SK-N-SH treated with all-trans-retinoic acid at 6 μM for 48 hours (cell line): ENCODE measurements at regions not wholly inside any gene's neighbourhood (a gene's known extent, or its start where the extent isn't known, plus 50 kb on each side); places are given as distances from the start of the nearest gene placed in this dataset.

Experiments used
- BACH2 ChIP-seq: fragments of 250-450 bp; sonication (Bioruptor Pico); IDR thresholded peaks from 2 replicates; pipeline ENCODE4 v1.9.0; 2021; ENCODE audit warnings: mild to moderate bottlenecking, borderline replicate concordance
- CSDC2 ChIP-seq: fragments of 250-450 bp; sonication (Bioruptor Pico); IDR thresholded peaks from 2 replicates; pipeline ENCODE4 v1.5.0; 2020; ENCODE audit warnings: mild to moderate bottlenecking, moderate library complexity
- ESRRG ChIP-seq: fragments of 250-450 bp; sonication (Bioruptor Pico); IDR thresholded peaks from 2 replicates; pipeline ENCODE4 v1.6.1; 2021; ENCODE audit warnings: mild to moderate bottlenecking
- PPARA ChIP-seq: fragments of 250-450 bp; sonication (Bioruptor Pico); IDR thresholded peaks from 2 replicates; pipeline ENCODE4 v1.5.0; 2020; ENCODE audit warnings: mild to moderate bottlenecking, borderline replicate concordance
- RARB ChIP-seq: fragments of 250-450 bp; sonication (Bioruptor Pico); IDR thresholded peaks from 2 replicates; pipeline ENCODE4 v1.8.0; 2021; ENCODE audit warnings: mild to moderate bottlenecking, moderate library complexity
- TCF4 ChIP-seq: fragments of 250-450 bp; sonication (Bioruptor Pico); IDR thresholded peaks from 2 replicates; pipeline ENCODE4 v1.8.0; 2021; ENCODE audit warnings: mild to moderate bottlenecking, moderate library complexity, borderline replicate concordance
- ZFP3 ChIP-seq: fragments of 250-450 bp; sonication (Bioruptor Pico); IDR thresholded peaks from 2 replicates; pipeline ENCODE4 v1.5.0; 2020; ENCODE audit warnings: mild to moderate bottlenecking, moderate library complexity
- ZFP30 ChIP-seq: fragments of 450-650 bp; formaldehyde crosslinking; IDR thresholded peaks from 2 replicates; pipeline ENCODE4 v1.5.0; 2022; ENCODE audit warnings: mild to moderate bottlenecking, moderate library complexity
- ZNF565 ChIP-seq: fragments of 450-650 bp; formaldehyde crosslinking; conservative IDR thresholded peaks from 2 replicates; pipeline ENCODE4 v1.5.0; 2020; ENCODE audit warnings: low read depth, mild to moderate bottlenecking, moderate library complexity
- ZNF8 ChIP-seq: fragments of 450-650 bp; formaldehyde crosslinking; IDR thresholded peaks from 2 replicates; pipeline ENCODE4 v1.5.0; 2020; ENCODE audit warnings: mild to moderate bottlenecking, moderate library complexity
- TF ChIP-seq, protein P1 (sequence below): fragments of 250-450 bp; sonication (Bioruptor Pico); IDR thresholded peaks from 2 replicates; pipeline ENCODE4 v1.8.0; 2020; ENCODE audit warnings: mild to moderate bottlenecking, moderate library complexity, borderline replicate concordance
- TF ChIP-seq, protein P2 (sequence below): fragments of 250-450 bp; sonication (Bioruptor Pico); IDR thresholded peaks from 2 replicates; pipeline ENCODE4 v1.5.0; 2020; ENCODE audit warnings: mild to moderate bottlenecking, moderate library complexity

DNA sequence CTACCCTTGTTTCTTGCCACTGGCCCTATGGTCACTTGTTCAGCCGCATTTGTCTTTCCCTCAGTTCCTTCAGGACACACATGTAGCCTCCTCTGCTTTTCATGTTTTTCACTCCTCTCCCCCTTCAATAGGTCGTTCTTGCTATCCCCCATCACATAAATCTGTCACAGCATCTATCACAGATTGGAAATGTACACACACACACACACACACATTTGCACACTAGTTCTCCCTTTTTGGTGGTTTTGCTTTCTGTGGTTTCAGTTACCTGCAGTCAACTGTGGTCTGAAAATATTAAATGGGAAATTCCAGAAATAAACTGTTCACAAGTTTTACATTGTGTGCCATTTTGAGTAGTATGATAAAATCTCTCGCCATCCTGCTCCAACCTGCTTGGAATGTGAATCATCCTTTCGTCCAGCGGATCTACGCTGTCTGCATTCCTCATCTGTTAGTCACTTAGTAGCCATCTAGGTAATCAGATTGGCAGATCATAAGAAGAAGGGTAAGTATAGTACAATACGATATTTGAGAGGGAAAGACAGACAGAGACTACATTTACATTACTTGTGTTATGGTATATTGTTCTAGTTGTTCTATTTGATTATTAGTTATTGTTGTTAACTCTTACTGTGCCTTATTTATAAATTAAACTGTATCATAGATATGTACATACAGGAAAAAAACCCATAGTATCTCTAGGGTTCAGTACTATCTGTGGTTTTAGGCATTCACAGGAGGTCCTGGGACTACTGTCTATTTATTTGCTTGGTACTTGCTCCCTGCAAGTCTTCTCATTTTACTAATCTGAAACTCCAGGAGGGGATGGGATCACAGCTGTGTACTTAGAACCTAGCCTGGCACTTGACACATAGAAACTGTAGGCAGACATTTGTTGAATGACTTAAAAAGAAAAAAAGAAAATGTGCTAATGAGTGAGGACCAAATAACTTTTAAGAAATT lies 86.1 kb upstream of the PNPT1 start:
- TF ChIP-seq BACH2 (no peak), CSDC2 (CRISPR knock-in tag) (no peak), ZFP30 (no peak), PPARA (CRISPR knock-in tag) (no peak), ZNF565 (CRISPR knock-in tag) (no peak), ZFP3 (CRISPR knock-in tag) (no peak), TCF4 (CRISPR knock-in tag) (no peak), ESRRG (CRISPR knock-in tag) (no peak), ZNF8 (CRISPR knock-in tag) (no peak), RARB (CRISPR knock-in tag) (no peak)
- TF ChIP-seq, protein P1, sequence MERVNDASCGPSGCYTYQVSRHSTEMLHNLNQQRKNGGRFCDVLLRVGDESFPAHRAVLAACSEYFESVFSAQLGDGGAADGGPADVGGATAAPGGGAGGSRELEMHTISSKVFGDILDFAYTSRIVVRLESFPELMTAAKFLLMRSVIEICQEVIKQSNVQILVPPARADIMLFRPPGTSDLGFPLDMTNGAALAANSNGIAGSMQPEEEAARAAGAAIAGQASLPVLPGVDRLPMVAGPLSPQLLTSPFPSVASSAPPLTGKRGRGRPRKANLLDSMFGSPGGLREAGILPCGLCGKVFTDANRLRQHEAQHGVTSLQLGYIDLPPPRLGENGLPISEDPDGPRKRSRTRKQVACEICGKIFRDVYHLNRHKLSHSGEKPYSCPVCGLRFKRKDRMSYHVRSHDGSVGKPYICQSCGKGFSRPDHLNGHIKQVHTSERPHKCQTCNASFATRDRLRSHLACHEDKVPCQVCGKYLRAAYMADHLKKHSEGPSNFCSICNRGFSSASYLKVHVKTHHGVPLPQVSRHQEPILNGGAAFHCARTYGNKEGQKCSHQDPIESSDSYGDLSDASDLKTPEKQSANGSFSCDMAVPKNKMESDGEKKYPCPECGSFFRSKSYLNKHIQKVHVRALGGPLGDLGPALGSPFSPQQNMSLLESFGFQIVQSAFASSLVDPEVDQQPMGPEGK, result no peak
- TF ChIP-seq, protein P2, sequence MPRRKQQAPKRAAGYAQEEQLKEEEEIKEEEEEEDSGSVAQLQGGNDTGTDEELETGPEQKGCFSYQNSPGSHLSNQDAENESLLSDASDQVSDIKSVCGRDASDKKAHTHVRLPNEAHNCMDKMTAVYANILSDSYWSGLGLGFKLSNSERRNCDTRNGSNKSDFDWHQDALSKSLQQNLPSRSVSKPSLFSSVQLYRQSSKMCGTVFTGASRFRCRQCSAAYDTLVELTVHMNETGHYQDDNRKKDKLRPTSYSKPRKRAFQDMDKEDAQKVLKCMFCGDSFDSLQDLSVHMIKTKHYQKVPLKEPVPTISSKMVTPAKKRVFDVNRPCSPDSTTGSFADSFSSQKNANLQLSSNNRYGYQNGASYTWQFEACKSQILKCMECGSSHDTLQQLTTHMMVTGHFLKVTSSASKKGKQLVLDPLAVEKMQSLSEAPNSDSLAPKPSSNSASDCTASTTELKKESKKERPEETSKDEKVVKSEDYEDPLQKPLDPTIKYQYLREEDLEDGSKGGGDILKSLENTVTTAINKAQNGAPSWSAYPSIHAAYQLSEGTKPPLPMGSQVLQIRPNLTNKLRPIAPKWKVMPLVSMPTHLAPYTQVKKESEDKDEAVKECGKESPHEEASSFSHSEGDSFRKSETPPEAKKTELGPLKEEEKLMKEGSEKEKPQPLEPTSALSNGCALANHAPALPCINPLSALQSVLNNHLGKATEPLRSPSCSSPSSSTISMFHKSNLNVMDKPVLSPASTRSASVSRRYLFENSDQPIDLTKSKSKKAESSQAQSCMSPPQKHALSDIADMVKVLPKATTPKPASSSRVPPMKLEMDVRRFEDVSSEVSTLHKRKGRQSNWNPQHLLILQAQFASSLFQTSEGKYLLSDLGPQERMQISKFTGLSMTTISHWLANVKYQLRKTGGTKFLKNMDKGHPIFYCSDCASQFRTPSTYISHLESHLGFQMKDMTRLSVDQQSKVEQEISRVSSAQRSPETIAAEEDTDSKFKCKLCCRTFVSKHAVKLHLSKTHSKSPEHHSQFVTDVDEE (CRISPR knock-in tag), result no peak
